CD4-positive, alpha-beta T cell (primary cell): ENCODE measurements at regions not wholly inside any gene's neighbourhood (a gene's known extent, or its start where the extent isn't known, plus 50 kb on each side); places are given as distances from the start of the nearest gene placed in this dataset.
A peak's percentile ranks its signal among the peaks of the same experiment; 100 is the strongest.

Experiments
- ATAC-seq: fragments of 200-7000 bp; cut with Tn5 transposase; one replicate; pipeline ENCODE4 v1.10.0; 2022; ENCODE audit warnings: mild to moderate bottlenecking; ENCODE audit not compliant: poor library complexity
- CTCF ChIA-PET: fragments of 350-600 bp; sonication (Branson Sonifier 250); formaldehyde crosslinking; loops from one replicate; lab custom pipeline; 2021; ENCODE audit warnings: antibody characterized with exemption, inconsistent platforms; lab: Charles Lee
- POLR2A ChIA-PET: fragments of 350-600 bp; sonication (Branson Sonifier 250); formaldehyde crosslinking; loops from one replicate; lab custom pipeline; 2021; ENCODE audit warnings: antibody characterized with exemption, inconsistent platforms; lab: Charles Lee
- DNase-seq, 14 experiments: peaks; one replicate each; pipeline ENCODE4 v3.0.0-alpha.2; 2013 to 2020; ENCODE audit warnings: mixed read lengths in 2 of 14
- H3K27ac ChIP-seq, 2 donors: one replicate each; pipeline versions ENCODE4 v1.5.1 to v1.7.0; 2013; ENCODE audit warnings: low read length in 2 of 2, low read depth in 1 of 2, mild to moderate bottlenecking in 1 of 2
- H3K27me3 ChIP-seq, 2 experiments: 1 replicate in 1 of 2; 2 replicates in 1 of 2; pipeline versions ENCODE4 v1.6.1 to v1.7.0; 2013; ENCODE audit warnings: low read length in 2 of 2, control low read depth in 1 of 2, mild to moderate bottlenecking in 1 of 2, moderate library complexity in 1 of 2; ENCODE audit not compliant: insufficient read depth in 2 of 2, control insufficient read depth in 1 of 2
- H3K36me3 ChIP-seq: one replicate; pipeline ENCODE4 v1.6.1; 2013; ENCODE audit warnings: low read length, control low read depth; ENCODE audit not compliant: insufficient read depth
- H3K4me1 ChIP-seq: one replicate; pipeline ENCODE4 v1.6.1; 2013; ENCODE audit warnings: low read length, control low read depth; ENCODE audit not compliant: insufficient read depth
- H3K4me3 ChIP-seq: one replicate; pipeline ENCODE4 v1.5.1; 2013; ENCODE audit warnings: mild to moderate bottlenecking, low read length, moderate library complexity
- H3K9me3 ChIP-seq, 2 experiments: 1 replicate in 1 of 2; 2 replicates in 1 of 2; pipeline versions ENCODE4 v1.6.1 to v1.7.0; 2013; ENCODE audit warnings: low read length in 2 of 2, mild to moderate bottlenecking in 2 of 2, control low read depth in 1 of 2, moderate library complexity in 1 of 2; ENCODE audit not compliant: control insufficient read depth in 1 of 2, insufficient read depth in 1 of 2
- H3K27ac Mint-ChIP-seq: one replicate; pipeline ENCODE4 v1.8.0; 2020; ENCODE audit warnings: mixed read lengths
- H3K27me3 Mint-ChIP-seq: one replicate; pipeline ENCODE4 v1.8.0; 2021; ENCODE audit warnings: mixed read lengths
- H3K36me3 Mint-ChIP-seq: one replicate; pipeline ENCODE4 v1.8.0; 2021; ENCODE audit warnings: low read depth, mixed read lengths
- H3K4me1 Mint-ChIP-seq: one replicate; pipeline ENCODE4 v1.8.0; 2021; ENCODE audit warnings: low read depth, mixed read lengths
- H3K4me3 Mint-ChIP-seq: one replicate; pipeline ENCODE4 v1.8.0; 2020; ENCODE audit warnings: mild to moderate bottlenecking, mixed read lengths
- H3K9me3 Mint-ChIP-seq: one replicate; pipeline ENCODE4 v1.8.0; 2020; ENCODE audit warnings: mixed read lengths
- CTCF ChIP-seq: fragments of 200-600 bp; IDR thresholded peaks from one replicate; pipeline ENCODE4 v1.8.0; 2022; ENCODE audit warnings: antibody characterized with exemption, mild to moderate bottlenecking
- intact Hi-C, 2 experiments: fragments of 100-400 bp; cut with DNase I in 1 of 2; cut with micrococcal nuclease in 1 of 2; formaldehyde crosslinking; loops; one replicate each; pipeline versions ENCODE4 v1.15.1 to v1.9.0; 2023 to 2025; cut with DNase I, micrococcal nuclease

- Mint-ChIP-seq H3K36me3 (peaks cover 9% of the 10 kb centered on the region), H3K27me3 (no peaks in the 10 kb centered on the region), H3K9me3 (peaks cover 5% of the 10 kb centered on the region), H3K27ac (peak overlapping the region; percentile 54), H3K4me1 (peaks cover 25% of the 10 kb centered on the region), H3K4me3 (peak overlapping the region; percentile 62)
- Histone ChIP-seq H3K27me3 (no peaks in the 10 kb centered on the region), H3K9me3 (peaks cover 0 to 5% of the 10 kb centered on the region in 2 experiments), H3K4me1 (peaks cover 9% of the 10 kb centered on the region), H3K36me3 (no peaks in the 10 kb centered on the region), H3K4me3 (peak overlapping the region; percentile 8), H3K27ac (no peak overlapping the region)
- TF ChIP-seq CTCF, result no peak
- peak in 1 of 14 experiments; percentile 9 for DNase-seq
- intact Hi-C loops, result no loop called here
- ChIA-PET POLR2A (interaction anchor here (1.1 to 1.8 kb wide), 4 partner anchors 11 to 386 kb away, joined by 3 to 4 read pairs (median 3); partner anchors contain the start of gene CCDC66), CTCF (interaction anchor here (1.5 kb wide), 1 partner anchor 14 kb away, joined by 4 read pairs; no protein-coding TSS in a partner anchor)
- ATAC-seq, result no peak
These were observed 117.9 kb upstream of the SPATA12 start for GRCh38 chr3:56942523-56942922.

GRCh38 chr3:56940976-56941375 lies 119.5 kb upstream of the SPATA12 start:
- Mint-ChIP-seq H3K4me1 (peaks cover 25% of the 10 kb centered on the region), H3K36me3 (peaks cover 4% of the 10 kb centered on the region), H3K4me3 (no peak overlapping the region), H3K9me3 (peaks cover 3% of the 10 kb centered on the region), H3K27ac (no peak overlapping the region), H3K27me3 (no peaks in the 10 kb centered on the region)
- no peak overlapping the region for H3K27ac ChIP-seq
- ChIA-PET CTCF (interaction anchor here (0.7 kb wide), 1 partner anchor 63 kb away, joined by 3 read pairs; no protein-coding TSS in a partner anchor), POLR2A (interaction anchor here (0.8 kb wide), 1 partner anchor 19 kb away, joined by 3 read pairs; no protein-coding TSS in a partner anchor)
- H3K9me3 ChIP-seq, result peaks cover 0 to 5% of the 10 kb centered on the region in 2 experiments
- no peaks in the 10 kb centered on the region for H3K27me3 ChIP-seq
- no peaks in the 10 kb centered on the region for H3K36me3 ChIP-seq
- ATAC-seq, result no peak
- peaks cover 9% of the 10 kb centered on the region for H3K4me1 ChIP-seq
- DNase-seq, result no peak
- no peak overlapping the region for H3K4me3 ChIP-seq
- intact Hi-C loops, result no loop called here
- TF ChIP-seq CTCF, result no peak

GRCh38 chr3:56940321-56940720 lies 120.1 kb upstream of the SPATA12 start:
- POLR2A ChIA-PET, result interaction anchor here (0.8 kb wide), 1 partner anchor 18 kb away, joined by 3 read pairs; no protein-coding TSS in a partner anchor
- peaks cover 3% of the 10 kb centered on the region for H3K9me3 Mint-ChIP-seq
- no peak overlapping the region for H3K4me3 Mint-ChIP-seq
- Histone ChIP-seq H3K27me3 (no peaks in the 10 kb centered on the region), H3K27ac (no peak overlapping the region), H3K4me1 (peaks cover 5% of the 10 kb centered on the region), H3K36me3 (no peaks in the 10 kb centered on the region), H3K9me3 (peaks cover 0 to 2% of the 10 kb centered on the region in 2 experiments), H3K4me3 (no peak overlapping the region)
- no peaks in the 10 kb centered on the region for H3K27me3 Mint-ChIP-seq
- peaks cover 4% of the 10 kb centered on the region for H3K36me3 Mint-ChIP-seq
- no peak for TF ChIP-seq CTCF
- ATAC-seq (no peak), DNase-seq (no peak)
- intact Hi-C loops, result no loop called here
- CTCF ChIA-PET, result interaction anchor here (0.7 kb wide), 1 partner anchor 62 kb away, joined by 3 read pairs; no protein-coding TSS in a partner anchor
- H3K27ac Mint-ChIP-seq, result no peak overlapping the region
- peaks cover 28% of the 10 kb centered on the region for H3K4me1 Mint-ChIP-seq
